GM12874 (cell line): ENCODE measurements at regions not wholly inside any gene's neighbourhood (a gene's known extent, or its start where the extent isn't known, plus 50 kb on each side); places are given as distances from the start of the nearest gene placed in this dataset.

Experiments used
- TF ChIP-seq, protein P1 (sequence below): IDR thresholded peaks from 2 replicates; pipeline ENCODE4 v1.5.1; 2011; ENCODE audit warnings: low read depth, mild to moderate bottlenecking, control low read depth, low read length, moderate library complexity; ENCODE audit not compliant: insufficient read depth

DNA sequence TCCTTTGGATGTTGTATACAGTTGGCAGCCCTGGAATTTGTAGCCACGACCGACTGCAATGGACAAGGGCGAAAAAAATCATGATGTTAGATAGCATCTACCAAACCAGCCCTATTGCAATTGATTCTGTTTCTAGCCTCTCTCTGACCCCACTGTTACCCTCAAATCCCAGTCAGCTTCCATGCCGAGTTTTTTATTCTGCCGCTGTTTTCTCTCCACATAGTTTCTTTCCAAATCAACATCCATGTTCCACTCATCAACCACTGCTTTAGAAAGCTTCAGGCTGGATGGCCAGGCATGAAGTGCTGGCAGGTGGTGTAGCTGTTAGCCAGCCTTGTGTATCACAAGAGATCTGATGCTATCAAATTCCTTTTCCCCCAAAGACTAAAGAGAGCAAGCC lies 272.8 kb downstream of the FIGN start:
- TF ChIP-seq, protein P1, sequence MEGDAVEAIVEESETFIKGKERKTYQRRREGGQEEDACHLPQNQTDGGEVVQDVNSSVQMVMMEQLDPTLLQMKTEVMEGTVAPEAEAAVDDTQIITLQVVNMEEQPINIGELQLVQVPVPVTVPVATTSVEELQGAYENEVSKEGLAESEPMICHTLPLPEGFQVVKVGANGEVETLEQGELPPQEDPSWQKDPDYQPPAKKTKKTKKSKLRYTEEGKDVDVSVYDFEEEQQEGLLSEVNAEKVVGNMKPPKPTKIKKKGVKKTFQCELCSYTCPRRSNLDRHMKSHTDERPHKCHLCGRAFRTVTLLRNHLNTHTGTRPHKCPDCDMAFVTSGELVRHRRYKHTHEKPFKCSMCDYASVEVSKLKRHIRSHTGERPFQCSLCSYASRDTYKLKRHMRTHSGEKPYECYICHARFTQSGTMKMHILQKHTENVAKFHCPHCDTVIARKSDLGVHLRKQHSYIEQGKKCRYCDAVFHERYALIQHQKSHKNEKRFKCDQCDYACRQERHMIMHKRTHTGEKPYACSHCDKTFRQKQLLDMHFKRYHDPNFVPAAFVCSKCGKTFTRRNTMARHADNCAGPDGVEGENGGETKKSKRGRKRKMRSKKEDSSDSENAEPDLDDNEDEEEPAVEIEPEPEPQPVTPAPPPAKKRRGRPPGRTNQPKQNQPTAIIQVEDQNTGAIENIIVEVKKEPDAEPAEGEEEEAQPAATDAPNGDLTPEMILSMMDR, result no peak

- TF ChIP-seq, protein P1, result no peak
These were observed 275.8 kb downstream of the FIGN start for GRCh38 chr2:163459986-163460385.

DNA sequence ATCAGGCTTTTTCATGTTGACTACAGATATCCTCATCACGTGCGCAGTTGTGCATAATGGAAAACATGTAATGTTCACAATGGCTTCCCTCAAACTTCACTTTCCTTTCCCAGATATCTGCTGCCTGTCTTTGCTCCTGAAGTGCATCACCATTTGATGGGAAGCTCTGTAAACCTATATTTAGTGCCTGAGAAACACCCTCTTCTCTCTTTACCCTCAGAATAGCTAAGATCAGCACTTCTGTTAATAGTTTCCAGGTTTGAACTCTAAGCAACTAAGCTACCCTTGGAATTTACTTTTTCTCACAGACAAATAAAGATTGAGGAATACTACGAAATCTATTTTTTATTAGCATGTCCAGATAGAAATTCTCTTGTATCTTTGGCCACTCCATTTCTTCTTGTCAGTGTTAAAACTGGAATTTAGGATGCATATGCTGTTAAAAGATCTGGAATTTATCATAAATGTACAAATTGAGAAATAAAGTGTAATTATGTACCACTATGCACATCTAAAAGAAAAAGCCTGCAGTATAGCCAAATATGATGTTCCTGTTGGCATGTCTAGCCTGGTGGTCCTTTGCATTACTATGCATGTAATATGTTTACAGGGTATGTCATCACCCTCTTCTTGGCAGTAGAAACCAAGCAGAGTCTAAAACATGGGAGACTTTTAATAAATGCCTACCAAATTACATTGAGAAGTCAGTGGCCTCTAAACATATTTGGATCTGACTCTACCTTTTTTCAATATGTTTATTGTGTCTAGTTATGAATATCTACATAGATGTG lies 278.7 kb downstream of the FIGN start:
- TF ChIP-seq, protein P1, result no peak

DNA sequence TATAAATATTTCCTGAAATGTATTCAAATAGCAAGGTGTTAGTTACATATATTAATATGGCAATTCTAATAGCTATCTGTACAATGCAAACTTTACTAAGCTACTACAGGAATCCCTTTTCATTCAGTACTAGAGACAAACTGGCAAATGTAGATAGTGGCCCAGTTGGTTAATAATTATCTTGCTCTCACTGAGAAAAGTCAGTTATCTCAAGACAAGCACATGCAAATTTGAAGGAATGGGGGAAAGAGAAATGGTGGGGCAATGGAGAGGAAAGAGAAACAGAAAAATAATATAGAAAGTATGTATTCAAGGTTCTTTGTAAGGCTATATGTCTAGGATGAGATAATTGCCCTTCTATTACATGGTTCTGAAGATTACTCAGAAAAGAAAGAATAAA lies 280.0 kb downstream of the FIGN start:
- TF ChIP-seq, protein P1, result no peak

DNA sequence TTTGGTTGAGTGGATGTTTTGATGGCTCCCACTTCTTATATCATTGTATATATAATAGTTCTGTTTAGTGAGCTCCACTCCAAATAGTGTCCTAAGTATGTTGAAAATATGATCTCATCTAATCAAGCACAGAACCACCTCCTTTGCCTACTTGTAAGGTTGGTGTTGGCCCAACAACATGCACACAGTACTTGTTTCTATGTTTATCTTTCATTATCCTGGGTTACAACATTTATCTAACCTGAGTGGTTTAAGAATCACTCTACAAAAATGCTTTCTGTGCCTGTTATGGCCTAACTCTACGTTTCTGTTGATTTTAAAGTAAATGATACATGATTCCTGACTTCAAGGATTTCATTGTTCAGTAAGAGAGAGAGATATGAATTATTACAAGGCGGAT lies 281.9 kb downstream of the FIGN start:
- TF ChIP-seq, protein P1, result no peak

DNA sequence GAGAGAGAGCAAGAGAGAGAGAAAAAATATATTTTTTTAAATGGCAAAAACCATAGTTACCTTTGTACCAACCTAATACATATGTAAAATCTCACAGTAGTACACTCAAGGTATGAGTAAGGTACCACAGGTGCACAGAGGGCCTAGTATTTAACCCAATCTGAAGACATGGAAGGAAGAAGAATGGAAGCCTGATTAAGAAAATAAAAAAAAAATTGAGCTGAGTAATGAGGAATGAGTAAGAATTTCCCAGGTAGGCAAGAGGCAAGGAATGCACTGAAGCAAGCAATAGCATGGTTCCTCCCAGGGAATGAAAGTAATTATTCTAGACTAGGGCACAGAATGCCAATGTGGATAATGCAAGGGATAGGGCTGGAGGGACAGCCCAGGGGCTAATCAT lies 294.2 kb downstream of the FIGN start:
- TF ChIP-seq, protein P1, result no peak

DNA sequence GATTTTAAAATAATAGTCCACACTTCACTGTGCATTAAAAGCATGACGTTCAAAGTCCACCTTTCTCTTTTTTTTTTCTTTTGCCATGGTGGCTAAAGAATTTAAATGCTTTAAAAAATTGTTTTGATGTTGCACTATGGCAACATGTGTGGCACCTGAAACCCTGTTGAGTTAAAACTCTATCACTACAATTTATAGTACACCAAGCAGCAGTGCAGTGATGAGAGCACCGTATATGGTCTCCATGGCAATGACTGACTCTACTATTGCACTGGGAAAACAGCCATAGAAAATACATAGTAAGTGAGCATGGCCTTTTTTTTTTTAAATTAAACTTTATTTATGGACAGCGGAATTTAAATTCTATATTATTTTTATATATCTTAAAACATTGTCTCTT lies 298.8 kb downstream of the FIGN start:
- TF ChIP-seq, protein P1, result no peak

DNA sequence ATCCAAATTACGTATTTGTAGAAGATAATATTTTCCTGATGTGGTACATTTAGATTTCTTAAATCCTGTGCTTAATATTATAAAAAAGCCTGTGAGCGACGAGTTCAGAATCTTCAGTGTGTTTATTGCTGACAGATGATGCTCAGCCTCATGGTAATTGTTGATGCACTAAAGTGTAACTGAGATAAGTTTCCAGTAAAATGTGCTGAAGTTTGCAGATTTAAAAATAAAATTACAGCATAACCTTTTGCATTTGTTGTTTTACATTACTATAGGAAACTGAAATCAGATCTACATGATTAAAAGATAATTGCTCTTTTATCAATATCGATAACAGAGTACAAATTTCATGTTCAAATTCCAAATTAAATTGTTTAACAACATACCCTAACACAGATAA lies 307.6 kb downstream of the FIGN start:
- TF ChIP-seq, protein P1, result no peak
